WTC11 (cell line): ENCODE measurements at regions not wholly inside any gene's neighbourhood (a gene's known extent, or its start where the extent isn't known, plus 50 kb on each side); places are given as distances from the start of the nearest gene placed in this dataset.

Experiments used
- ZNF671 ChIP-seq: fragments of 250-450 bp; sonication (Bioruptor Pico); IDR thresholded peaks from 2 replicates; pipeline ENCODE4 v1.8.0; 2021; ENCODE audit warnings: mild to moderate bottlenecking
- TF ChIP-seq, protein P1 (sequence below): fragments of 200-600 bp; IDR thresholded peaks from 2 replicates; pipeline ENCODE4 v1.8.0; 2022; ENCODE audit warnings: antibody characterized with exemption

DNA sequence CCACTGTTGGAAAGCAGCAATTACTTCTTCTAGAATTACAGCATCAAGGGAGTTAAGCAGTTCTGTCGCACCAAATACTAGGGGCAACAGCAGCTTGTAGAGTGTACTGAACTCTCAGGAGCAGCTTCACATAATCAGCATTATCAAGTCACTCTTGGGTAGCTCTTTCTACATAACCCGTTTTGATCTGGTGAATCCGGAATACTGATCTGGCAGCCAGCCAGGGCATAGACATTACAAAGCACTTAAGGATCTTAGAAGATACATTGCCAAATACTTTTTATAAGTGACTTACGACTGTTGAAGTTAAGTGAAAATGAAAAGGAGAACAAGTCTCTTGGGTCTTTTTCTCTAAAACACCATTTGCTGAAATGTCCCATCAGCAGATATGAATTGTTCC is 73.2 kb upstream of the NETO1 start:
- TF ChIP-seq, protein P1, sequence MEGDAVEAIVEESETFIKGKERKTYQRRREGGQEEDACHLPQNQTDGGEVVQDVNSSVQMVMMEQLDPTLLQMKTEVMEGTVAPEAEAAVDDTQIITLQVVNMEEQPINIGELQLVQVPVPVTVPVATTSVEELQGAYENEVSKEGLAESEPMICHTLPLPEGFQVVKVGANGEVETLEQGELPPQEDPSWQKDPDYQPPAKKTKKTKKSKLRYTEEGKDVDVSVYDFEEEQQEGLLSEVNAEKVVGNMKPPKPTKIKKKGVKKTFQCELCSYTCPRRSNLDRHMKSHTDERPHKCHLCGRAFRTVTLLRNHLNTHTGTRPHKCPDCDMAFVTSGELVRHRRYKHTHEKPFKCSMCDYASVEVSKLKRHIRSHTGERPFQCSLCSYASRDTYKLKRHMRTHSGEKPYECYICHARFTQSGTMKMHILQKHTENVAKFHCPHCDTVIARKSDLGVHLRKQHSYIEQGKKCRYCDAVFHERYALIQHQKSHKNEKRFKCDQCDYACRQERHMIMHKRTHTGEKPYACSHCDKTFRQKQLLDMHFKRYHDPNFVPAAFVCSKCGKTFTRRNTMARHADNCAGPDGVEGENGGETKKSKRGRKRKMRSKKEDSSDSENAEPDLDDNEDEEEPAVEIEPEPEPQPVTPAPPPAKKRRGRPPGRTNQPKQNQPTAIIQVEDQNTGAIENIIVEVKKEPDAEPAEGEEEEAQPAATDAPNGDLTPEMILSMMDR, result no peak
- no peak for TF ChIP-seq ZNF671 (CRISPR knock-in tag)
